Heart right ventricle (tissue), 16 donors: ENCODE measurements at regions not wholly inside any gene's neighbourhood (a gene's known extent, or its start where the extent isn't known, plus 50 kb on each side); places are given as distances from the start of the nearest gene placed in this dataset.
"Not testable (repeated sequence)": the region's sequence is repeated elsewhere in the genome, so short reads cannot be mapped to it uniquely, and the experiment has no call there.

Experiments used
- ATAC-seq, 8 donors: fragments of 200-7000 bp; cut with Tn5 transposase; one replicate each; pipeline ENCODE4 v1.9.1; 2020; ENCODE audit warnings: mild to moderate bottlenecking in 8 of 8, moderate library complexity in 8 of 8, moderate number of reproducible peaks in 1 of 8
- DNase-seq, 2 donors: peaks; one replicate each; pipeline ENCODE4 v3.0.0-alpha.2; 2020
- H3K27ac ChIP-seq, 10 donors: fragments of 200-600 bp; sonication (generic) in 2 of 10; one replicate each; pipeline versions ENCODE4 v1.5.0 to v1.8.0; 2020 to 2022; ENCODE audit warnings: mild to moderate bottlenecking in 3 of 10
- H3K27me3 ChIP-seq, 7 donors: fragments of 200-600 bp; one replicate each; pipeline ENCODE4 v1.8.0; 2021 to 2022; ENCODE audit warnings: mild to moderate bottlenecking in 2 of 7
- H3K36me3 ChIP-seq, 9 donors: fragments of 200-600 bp; sonication (generic) in 1 of 9; one replicate each; pipeline versions ENCODE4 v1.5.0 to v1.8.0; 2020 to 2022; ENCODE audit warnings: mild to moderate bottlenecking in 2 of 9
- H3K4me1 ChIP-seq, 9 donors: fragments of 200-600 bp; sonication (generic) in 1 of 9; one replicate each; pipeline versions ENCODE4 v1.5.0 to v1.8.0; 2020 to 2022; ENCODE audit warnings: mild to moderate bottlenecking in 4 of 9
- H3K4me3 ChIP-seq, 10 donors: fragments of 200-600 bp; sonication (generic) in 2 of 10; one replicate each; pipeline versions ENCODE4 v1.5.0 to v1.8.0; 2020 to 2022; ENCODE audit warnings: mild to moderate bottlenecking in 7 of 10, moderate library complexity in 2 of 10
- H3K9me3 ChIP-seq, 11 donors: fragments of 200-600 bp in 10 of 11; sonication (generic) in 2 of 11; one replicate each; pipeline versions ENCODE4 v1.5.0 to v1.8.0; 2013 to 2022; ENCODE audit warnings: mild to moderate bottlenecking in 2 of 11, control low read depth in 1 of 11, moderate library complexity in 1 of 11
- WGBS, 2 donors: extraction: QIAGEN DNeasy Blood & Tissue Kit; methylation state at CpG; one replicate each; pipeline ENCODE4 v1.1.7; 2013; ENCODE audit warnings: inconsistent platforms in 1 of 2; 5-methylcytosine and 5-hydroxymethylcytosine counted together
- intact Hi-C, 10 donors: fragments of 100-400 bp; cut with DNase I; formaldehyde crosslinking; loops; one replicate each; pipeline versions ENCODE4 v1.11.1 to v1.14.2; 2022
- TF ChIP-seq, protein P1 (sequence below), 9 donors: fragments of 200-600 bp; sonication (generic) in 2 of 9; IDR thresholded peaks; one replicate each; pipeline versions ENCODE4 v1.5.0 to v1.8.0; 2021 to 2022; ENCODE audit warnings: antibody characterized with exemption in 9 of 9, mild to moderate bottlenecking in 5 of 9, moderate library complexity in 1 of 9
- donor health status: Arrhythmogenic right ventricular cardiomyopathy.
- donor health status: ischemic (EF 13 %, LVEDD 7.1; RV severe dilation, severe dysfunction).
- donor health status: healthy with polysubstance abuse.
- donor health status: DM: no; HTN: yes; CAD: no.
- donor health status: DM: no; HTN: no; CAD: no.
- donor health status: ischemic (EF 25% LVEDD 6.9; RV normal size, moderate dysfunction).
- donor health status: ischemic (EF 25% LVEDD 5.7; RV mildly dilated, moderate dysfunction).
- donor health status: healthy.
- donor health status: DM: yes; HTN: yes; CAD: no.
- donor health status: Ischemic cardiomyopathy.
- donor health status: ischemic (EF 35%, LVEDD 5.7; RV mildly dilated, moderate dysfunction).
- donor health status: nonischemic (EF 11% LVEDD 7.7; RV severe dilation, severe dysfunction).
- donor health status: DM: yes; HTN: yes; CAD: no.
- donor health status: PGD.
- donor health status: ischemic (EF 29% LVEDD 5.4; RV normal size, mild dysfunction).
- donor health status: nonischemic (EF 23%, LVEDD 6.1; RV moderate dilation, normal function).

GRCh38 chr12:59429766-59430165, 166.1 kb upstream of the SLC16A7 start:
- intact Hi-C loops, result loop anchor here in 1 of 10 donors (10.0 kb wide), 1 partner anchor 405 kb away; no protein-coding TSS in a partner anchor
- Histone ChIP-seq H3K4me3 (no peak overlapping the region), H3K36me3 (no peaks in the 10 kb centered on the region), H3K4me1 (no peaks in the 10 kb centered on the region), H3K9me3 (no peaks in the 10 kb centered on the region), H3K27me3 (no peaks in the 10 kb centered on the region), H3K27ac (no peak overlapping the region)
- DNase-seq (no peak), ATAC-seq (no peak)
- TF ChIP-seq, protein P1, sequence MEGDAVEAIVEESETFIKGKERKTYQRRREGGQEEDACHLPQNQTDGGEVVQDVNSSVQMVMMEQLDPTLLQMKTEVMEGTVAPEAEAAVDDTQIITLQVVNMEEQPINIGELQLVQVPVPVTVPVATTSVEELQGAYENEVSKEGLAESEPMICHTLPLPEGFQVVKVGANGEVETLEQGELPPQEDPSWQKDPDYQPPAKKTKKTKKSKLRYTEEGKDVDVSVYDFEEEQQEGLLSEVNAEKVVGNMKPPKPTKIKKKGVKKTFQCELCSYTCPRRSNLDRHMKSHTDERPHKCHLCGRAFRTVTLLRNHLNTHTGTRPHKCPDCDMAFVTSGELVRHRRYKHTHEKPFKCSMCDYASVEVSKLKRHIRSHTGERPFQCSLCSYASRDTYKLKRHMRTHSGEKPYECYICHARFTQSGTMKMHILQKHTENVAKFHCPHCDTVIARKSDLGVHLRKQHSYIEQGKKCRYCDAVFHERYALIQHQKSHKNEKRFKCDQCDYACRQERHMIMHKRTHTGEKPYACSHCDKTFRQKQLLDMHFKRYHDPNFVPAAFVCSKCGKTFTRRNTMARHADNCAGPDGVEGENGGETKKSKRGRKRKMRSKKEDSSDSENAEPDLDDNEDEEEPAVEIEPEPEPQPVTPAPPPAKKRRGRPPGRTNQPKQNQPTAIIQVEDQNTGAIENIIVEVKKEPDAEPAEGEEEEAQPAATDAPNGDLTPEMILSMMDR (IDR thresholded peaks at IDR 0.05), result no peak
- WGBS, 2 donors, result 80 to 91% methylated on average over 1 of the region's 1 CpG

DNA sequence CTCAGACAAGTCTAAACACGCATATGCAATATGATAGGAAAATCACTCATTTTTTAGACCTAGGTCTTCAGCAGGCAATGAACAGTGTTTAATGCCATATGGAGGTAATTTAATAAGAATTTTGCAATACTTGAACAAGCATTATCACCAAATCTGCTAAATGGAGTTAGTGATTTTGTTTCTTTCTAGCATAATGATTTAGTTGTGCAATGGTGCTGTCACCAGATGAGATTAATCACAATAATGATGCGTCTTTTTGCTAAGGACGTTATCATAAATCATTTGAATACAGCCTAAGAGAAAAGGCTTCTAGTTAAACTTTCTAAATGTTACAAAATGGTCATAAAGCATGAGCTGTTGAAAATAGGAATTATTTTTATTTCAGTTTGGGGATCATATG, 170.0 kb upstream of the SLC16A7 start:
- Histone ChIP-seq H3K36me3 (no peaks in the 10 kb centered on the region), H3K27ac (no peak overlapping the region), H3K4me3 (no peak overlapping the region), H3K4me1 (no peaks in the 10 kb centered on the region), H3K27me3 (no peaks in the 10 kb centered on the region), H3K9me3 (no peaks in the 10 kb centered on the region)
- TF ChIP-seq, protein P1 (IDR thresholded peaks at IDR 0.05), result no peak
- ATAC-seq, result no peak
- WGBS, 2 donors, result 91 to 92% methylated on average over 3 of the region's 3 CpGs
- intact Hi-C loops, result no loop called here
- DNase-seq, result no peak

DNA sequence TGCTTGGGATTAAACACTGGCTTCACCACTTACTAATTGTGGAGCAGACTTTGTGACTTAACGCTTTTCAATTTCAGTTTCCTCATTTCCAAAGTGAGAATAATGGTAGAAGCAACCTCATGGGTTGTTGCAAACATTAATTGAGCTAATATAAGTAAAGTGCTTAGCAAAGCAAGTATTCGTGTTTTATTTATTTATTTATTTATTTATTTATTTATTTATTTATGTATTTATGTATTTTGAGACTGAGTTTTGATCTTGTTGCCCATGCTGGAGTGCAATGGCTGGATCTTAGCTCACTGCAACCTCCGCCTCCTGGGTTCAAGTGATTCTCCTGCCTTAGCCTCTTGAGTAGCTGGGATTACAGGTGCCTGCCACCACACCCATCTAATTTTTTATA, 171.2 kb upstream of the SLC16A7 start:
- H3K4me3 ChIP-seq, H3K9me3 ChIP-seq, intact Hi-C loops, H3K36me3 ChIP-seq, H3K27me3 ChIP-seq, DNase-seq, H3K27ac ChIP-seq, ATAC-seq, H3K4me1 ChIP-seq: not testable (repeated sequence)
- WGBS, 2 donors, result 91 to 94% methylated on average over 3 of the region's 3 CpGs

DNA sequence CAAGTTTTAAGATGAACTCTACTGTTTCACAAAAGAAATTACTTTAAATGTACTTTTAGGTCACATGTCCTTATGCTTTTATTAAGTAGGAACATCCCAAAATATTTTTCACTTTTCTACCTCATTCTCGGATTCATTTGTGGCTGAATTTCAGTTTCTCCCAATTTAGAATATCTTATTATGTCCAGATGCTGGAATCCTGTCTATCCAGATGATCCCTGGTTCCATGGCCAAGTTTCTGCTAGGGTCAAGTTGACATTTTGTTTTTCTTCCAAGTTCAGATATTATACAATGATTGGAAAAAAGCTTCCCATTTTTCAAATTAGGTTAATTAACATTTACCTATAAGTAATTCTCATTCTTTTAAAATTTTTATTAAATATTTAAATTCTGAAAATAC, 181.8 kb upstream of the SLC16A7 start:
- no peak for ATAC-seq
- WGBS, 2 donors, result 70 to 93% methylated on average over 1 of the region's 1 CpG
- H3K9me3 ChIP-seq, result no peaks in the 10 kb centered on the region
- TF ChIP-seq, protein P1 (IDR thresholded peaks at IDR 0.05), result no peak
- no peaks in the 10 kb centered on the region for H3K27me3 ChIP-seq
- intact Hi-C loops, result no loop called here
- H3K36me3 ChIP-seq, result no peaks in the 10 kb centered on the region
- H3K4me3 ChIP-seq, result no peak overlapping the region
- no peaks in the 10 kb centered on the region for H3K4me1 ChIP-seq
- DNase-seq, result no peak
- H3K27ac ChIP-seq, result no peak overlapping the region

GRCh38 chr12:59408431-59408830, 187.4 kb upstream of the SLC16A7 start:
- Histone ChIP-seq H3K9me3 (no peaks in the 10 kb centered on the region), H3K27me3 (no peaks in the 10 kb centered on the region), H3K27ac (no peak overlapping the region), H3K4me3 (no peak overlapping the region), H3K4me1 (peaks cover 0 to 8% (median 0%) of the 10 kb centered on the region in 9 donors), H3K36me3 (no peaks in the 10 kb centered on the region)
- ATAC-seq (no peak), DNase-seq (no peak)
- WGBS, 2 donors, result 63% methylated on average over 1 of the region's 1 CpG
- TF ChIP-seq, protein P1 (IDR thresholded peaks at IDR 0.05), result no peak
- intact Hi-C loops, result loop anchor here in 4 of 10 donors (10.0 kb wide), 3 partner anchors 396 to 1086 kb away; no protein-coding TSS in a partner anchor
